ENCODE measurements at regions not wholly inside any gene's neighbourhood (a gene's known extent, or its start where the extent isn't known, plus 50 kb on each side); places are given as distances from the start of the nearest gene placed in this dataset.
"Not testable (repeated sequence)": the region's sequence is repeated elsewhere in the genome, so short reads cannot be mapped to it uniquely, and the experiment has no call there.

DNA sequence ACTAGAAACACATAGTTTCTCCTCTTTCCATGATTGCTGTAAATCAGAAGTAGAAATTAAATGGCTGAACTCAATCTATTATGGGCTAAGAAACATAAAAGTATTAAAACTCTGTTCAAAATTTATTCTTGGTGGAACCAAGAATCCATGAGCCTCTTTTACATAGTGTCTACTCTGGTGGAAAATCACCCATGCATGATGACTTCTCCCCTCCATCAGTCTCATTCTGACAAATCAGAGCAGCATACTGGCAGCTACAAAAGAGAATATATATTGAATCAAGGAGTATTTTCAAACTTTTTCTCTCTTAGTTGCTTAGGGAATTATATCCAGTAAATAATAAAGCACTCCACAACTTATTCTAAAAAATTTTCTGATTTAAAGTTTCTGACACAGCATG, 536.9 kb upstream of the CCDC54 start:
- ATAC-seq (replicated peaks in 1 of 4), result no peak
- H3K4me3 ChIP-seq (ENCODE audit: control insufficient read depth in 1 of 2, extremely low read depth in 1 of 2, low read length in 1 of 2), result no peak overlapping the region
- ChIA-PET CTCF (no interaction called here), POLR2A (no interaction called here)
- H3K27me3 ChIP-seq (replicated peaks in 1 of 2; ENCODE audit: control insufficient read depth in 2 of 2, extremely low read depth in 1 of 2, insufficient read depth in 2 of 2, low read length in 1 of 2), result no peaks in the 10 kb centered on the region
- no peak overlapping the region for H3K27ac Mint-ChIP-seq
- H3K4me1 ChIP-seq (ENCODE audit: control insufficient read depth in 1 of 2, extremely low read depth in 1 of 2, insufficient read depth in 2 of 2, low read length in 2 of 2), result no peaks in the 10 kb centered on the region
- no peaks in the 10 kb centered on the region for H3K36me3 ChIP-seq (ENCODE audit: control insufficient read depth in 2 of 2, extremely low read depth in 1 of 2, insufficient read depth in 1 of 2, low read length in 1 of 2)
- H3K9me3 Mint-ChIP-seq, result no peaks in the 10 kb centered on the region
- H3K27me3 Mint-ChIP-seq, result no peaks in the 10 kb centered on the region
- H3K27ac ChIP-seq (ENCODE audit: low read length), result no peak overlapping the region
- no peaks in the 10 kb centered on the region for H3K4me1 Mint-ChIP-seq
- H3K9me3 ChIP-seq, result no peaks in the 10 kb centered on the region
- H3K4me3 Mint-ChIP-seq, result no peak overlapping the region
- no peak for DNase-seq
- no peaks in the 10 kb centered on the region for H3K36me3 Mint-ChIP-seq

DNA sequence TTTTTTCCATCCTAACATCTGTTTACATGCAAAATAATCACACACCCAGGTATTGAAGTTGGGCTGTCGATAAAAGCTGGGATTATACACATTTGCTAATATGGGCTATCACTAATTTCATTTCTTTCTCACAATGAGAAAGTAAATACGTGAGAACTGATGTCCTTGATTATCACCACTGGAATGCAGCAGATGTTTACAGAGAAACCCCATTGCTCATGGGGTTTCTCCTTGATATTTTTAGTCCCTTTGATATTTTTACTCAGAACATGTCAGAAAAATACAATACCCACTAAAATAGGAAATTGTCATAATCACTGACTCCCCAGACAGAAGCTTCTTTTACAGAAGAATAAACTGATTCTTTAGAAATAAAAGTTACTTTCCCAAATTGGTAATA, 535.1 kb upstream of the CCDC54 start:
- H3K27ac Mint-ChIP-seq, result no peak overlapping the region
- no peaks in the 10 kb centered on the region for H3K4me1 Mint-ChIP-seq
- H3K36me3 ChIP-seq (ENCODE audit: control insufficient read depth in 2 of 2, extremely low read depth in 1 of 2, insufficient read depth in 1 of 2, low read length in 1 of 2), result no peaks in the 10 kb centered on the region
- no peak for DNase-seq
- no peak overlapping the region for H3K27ac ChIP-seq (ENCODE audit: low read length)
- ChIA-PET CTCF (no interaction called here), POLR2A (no interaction called here)
- H3K9me3 ChIP-seq, result no peaks in the 10 kb centered on the region
- no peak for ATAC-seq (replicated peaks in 1 of 4)
- H3K4me1 ChIP-seq (ENCODE audit: control insufficient read depth in 1 of 2, extremely low read depth in 1 of 2, insufficient read depth in 2 of 2, low read length in 2 of 2), result no peaks in the 10 kb centered on the region
- H3K9me3 Mint-ChIP-seq, result no peaks in the 10 kb centered on the region
- H3K27me3 ChIP-seq (replicated peaks in 1 of 2; ENCODE audit: control insufficient read depth in 2 of 2, extremely low read depth in 1 of 2, insufficient read depth in 2 of 2, low read length in 1 of 2), result no peaks in the 10 kb centered on the region
- no peak overlapping the region for H3K4me3 ChIP-seq (ENCODE audit: control insufficient read depth in 1 of 2, extremely low read depth in 1 of 2, low read length in 1 of 2)
- no peaks in the 10 kb centered on the region for H3K27me3 Mint-ChIP-seq
- WGBS (ENCODE audit: insufficient coverage), result no CpG with 5 or more reads among the region's 2 CpGs
- H3K4me3 Mint-ChIP-seq, result no peak overlapping the region
- no peaks in the 10 kb centered on the region for H3K36me3 Mint-ChIP-seq

DNA sequence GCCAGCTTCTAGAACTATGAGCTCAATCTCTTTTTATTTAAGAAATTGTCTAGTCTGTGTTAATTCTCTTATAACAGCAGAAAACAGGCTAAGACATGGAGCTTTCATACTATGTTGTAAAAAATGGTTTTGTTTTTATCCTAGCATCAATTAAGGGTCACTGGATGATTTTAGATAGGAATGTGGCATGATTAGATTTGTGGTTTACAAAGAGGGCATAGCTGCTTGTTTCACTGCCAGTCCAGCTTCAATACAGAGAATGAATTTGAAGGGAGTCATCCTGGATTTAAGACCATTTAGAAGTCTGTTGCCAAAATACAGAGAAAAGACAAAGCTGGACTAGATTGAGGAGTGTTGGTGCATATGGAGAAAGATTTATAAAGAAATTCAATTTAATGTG, 532.6 kb upstream of the CCDC54 start:
- Mint-ChIP-seq H3K4me3 (no peak overlapping the region), H3K27ac (no peak overlapping the region), H3K36me3 (no peaks in the 10 kb centered on the region), H3K27me3 (peaks cover 0 to 2% of the 10 kb centered on the region in 2 donors), H3K4me1 (no peaks in the 10 kb centered on the region), H3K9me3 (no peaks in the 10 kb centered on the region)
- H3K4me3 ChIP-seq (ENCODE audit: control insufficient read depth in 1 of 2, extremely low read depth in 1 of 2, low read length in 1 of 2), result no peak overlapping the region
- ATAC-seq (replicated peaks in 1 of 4) (no peak), DNase-seq (no peak)
- H3K27ac ChIP-seq (ENCODE audit: low read length), result no peak overlapping the region
- H3K27me3 ChIP-seq (replicated peaks in 1 of 2; ENCODE audit: control insufficient read depth in 2 of 2, extremely low read depth in 1 of 2, insufficient read depth in 2 of 2, low read length in 1 of 2), result no peaks in the 10 kb centered on the region
- ChIA-PET CTCF (no interaction called here), POLR2A (no interaction called here)
- H3K4me1 ChIP-seq (ENCODE audit: control insufficient read depth in 1 of 2, extremely low read depth in 1 of 2, insufficient read depth in 2 of 2, low read length in 2 of 2), result no peaks in the 10 kb centered on the region
- no peaks in the 10 kb centered on the region for H3K9me3 ChIP-seq
- no peaks in the 10 kb centered on the region for H3K36me3 ChIP-seq (ENCODE audit: control insufficient read depth in 2 of 2, extremely low read depth in 1 of 2, insufficient read depth in 1 of 2, low read length in 1 of 2)

DNA sequence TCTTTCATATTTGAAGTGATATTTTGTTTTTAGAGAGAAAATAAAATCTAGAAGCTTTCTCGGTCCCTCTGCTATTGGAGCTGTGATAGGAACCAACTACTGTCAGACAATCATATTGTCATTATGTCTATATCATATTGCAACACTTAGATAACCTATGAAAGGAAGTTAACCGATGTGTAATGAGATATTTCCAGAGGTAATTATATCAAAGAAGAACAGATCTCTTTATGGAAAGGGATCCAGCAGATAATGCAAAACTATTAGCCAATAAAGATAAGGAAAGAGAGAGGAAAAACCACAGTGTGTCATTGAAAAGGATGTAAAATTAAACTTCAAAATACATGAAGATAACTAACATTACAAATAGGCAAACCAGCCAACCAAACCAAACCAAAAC, 529.1 kb upstream of the CCDC54 start:
- DNase-seq (no peak), ATAC-seq (replicated peaks in 1 of 4) (no peak)
- Mint-ChIP-seq H3K4me1 (no peaks in the 10 kb centered on the region), H3K27ac (no peak overlapping the region), H3K36me3 (no peaks in the 10 kb centered on the region), H3K9me3 (no peaks in the 10 kb centered on the region), H3K4me3 (no peak overlapping the region), H3K27me3 (peaks cover 0 to 2% of the 10 kb centered on the region in 2 donors)
- Histone ChIP-seq H3K4me1 (ENCODE audit: control insufficient read depth in 1 of 2, extremely low read depth in 1 of 2, insufficient read depth in 2 of 2, low read length in 2 of 2) (no peaks in the 10 kb centered on the region), H3K4me3 (ENCODE audit: control insufficient read depth in 1 of 2, extremely low read depth in 1 of 2, low read length in 1 of 2) (no peak overlapping the region), H3K27ac (ENCODE audit: low read length) (no peak overlapping the region), H3K36me3 (ENCODE audit: control insufficient read depth in 2 of 2, extremely low read depth in 1 of 2, insufficient read depth in 1 of 2, low read length in 1 of 2) (no peaks in the 10 kb centered on the region), H3K9me3 (no peaks in the 10 kb centered on the region), H3K27me3 (replicated peaks in 1 of 2; ENCODE audit: control insufficient read depth in 2 of 2, extremely low read depth in 1 of 2, insufficient read depth in 2 of 2, low read length in 1 of 2) (no peaks in the 10 kb centered on the region)
- ChIA-PET CTCF (no interaction called here), POLR2A (no interaction called here)
- no CpG with 5 or more reads among the region's 2 CpGs for WGBS (ENCODE audit: insufficient coverage)

DNA sequence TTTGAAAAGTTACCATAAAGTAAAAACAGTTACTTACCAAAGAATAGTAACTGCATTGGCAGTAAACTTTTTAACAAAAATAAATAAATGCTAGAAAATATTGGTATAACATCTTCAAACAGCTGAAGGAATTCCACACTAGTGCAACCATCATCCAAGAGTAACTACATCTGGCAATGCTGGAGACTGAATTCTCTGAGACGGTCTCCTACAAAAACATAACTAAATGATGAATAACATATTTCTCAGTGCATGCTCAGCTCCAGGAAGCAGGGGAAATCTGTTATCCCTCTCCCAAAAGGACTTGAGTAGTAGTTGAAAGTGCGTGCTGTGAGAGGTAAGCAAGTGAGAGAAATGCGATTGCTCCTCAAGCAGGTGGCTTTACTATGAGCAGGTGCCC, 526.8 kb upstream of the CCDC54 start:
- Histone ChIP-seq H3K36me3 (ENCODE audit: control insufficient read depth in 2 of 2, extremely low read depth in 1 of 2, insufficient read depth in 1 of 2, low read length in 1 of 2) (no peaks in the 10 kb centered on the region), H3K27ac (ENCODE audit: low read length) (no peak overlapping the region), H3K27me3 (replicated peaks in 1 of 2; ENCODE audit: control insufficient read depth in 2 of 2, extremely low read depth in 1 of 2, insufficient read depth in 2 of 2, low read length in 1 of 2) (no peaks in the 10 kb centered on the region), H3K9me3 (no peaks in the 10 kb centered on the region), H3K4me3 (ENCODE audit: control insufficient read depth in 1 of 2, extremely low read depth in 1 of 2, low read length in 1 of 2) (no peak overlapping the region), H3K4me1 (ENCODE audit: control insufficient read depth in 1 of 2, extremely low read depth in 1 of 2, insufficient read depth in 2 of 2, low read length in 2 of 2) (no peaks in the 10 kb centered on the region)
- DNase-seq (no peak), ATAC-seq (replicated peaks in 1 of 4) (no peak)
- peaks cover 0 to 2% of the 10 kb centered on the region in 2 donors for H3K27me3 Mint-ChIP-seq
- H3K36me3 Mint-ChIP-seq, result no peaks in the 10 kb centered on the region
- H3K27ac Mint-ChIP-seq, result no peak overlapping the region
- no CpG with 5 or more reads among the region's 3 CpGs for WGBS (ENCODE audit: insufficient coverage)
- CTCF ChIA-PET, result no interaction called here
- no peak overlapping the region for H3K4me3 Mint-ChIP-seq
- peaks cover 0 to 5% (median 0%) of the 10 kb centered on the region in 3 donors for H3K9me3 Mint-ChIP-seq
- no peaks in the 10 kb centered on the region for H3K4me1 Mint-ChIP-seq
- POLR2A ChIA-PET, result no interaction called here

DNA sequence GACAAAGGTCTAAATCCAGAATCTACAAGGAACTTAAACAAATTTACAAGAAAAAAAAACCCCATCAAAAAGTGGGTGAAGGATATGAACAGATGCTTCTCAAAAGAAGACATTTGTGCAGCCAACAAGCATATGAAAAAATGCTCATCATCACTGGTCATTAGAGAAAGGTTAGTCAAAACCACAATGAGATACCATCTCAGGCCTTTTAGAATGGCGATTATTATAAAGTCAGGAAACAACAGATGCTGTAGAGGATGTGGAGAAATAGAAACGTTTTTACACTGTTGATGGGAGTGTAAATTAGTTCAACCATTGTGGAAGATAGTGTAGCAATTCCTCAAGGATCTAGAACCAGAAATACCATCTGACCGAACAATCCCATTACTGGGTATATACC, 518.9 kb upstream of the CCDC54 start:
- H3K4me1 Mint-ChIP-seq; H3K36me3 Mint-ChIP-seq; H3K27me3 ChIP-seq (replicated peaks in 1 of 2; ENCODE audit: control insufficient read depth in 2 of 2, extremely low read depth in 1 of 2, insufficient read depth in 2 of 2, low read length in 1 of 2); H3K27ac ChIP-seq (ENCODE audit: low read length); DNase-seq; POLR2A ChIA-PET; H3K4me1 ChIP-seq (ENCODE audit: control insufficient read depth in 1 of 2, extremely low read depth in 1 of 2, insufficient read depth in 2 of 2, low read length in 2 of 2); H3K27me3 Mint-ChIP-seq; H3K36me3 ChIP-seq (ENCODE audit: control insufficient read depth in 2 of 2, extremely low read depth in 1 of 2, insufficient read depth in 1 of 2, low read length in 1 of 2); H3K9me3 ChIP-seq; H3K9me3 Mint-ChIP-seq; CTCF ChIA-PET; ATAC-seq (replicated peaks in 1 of 4); H3K4me3 ChIP-seq (ENCODE audit: control insufficient read depth in 1 of 2, extremely low read depth in 1 of 2, low read length in 1 of 2); H3K27ac Mint-ChIP-seq; H3K4me3 Mint-ChIP-seq: not testable (repeated sequence)
- WGBS (ENCODE audit: insufficient coverage), result no CpG with 5 or more reads among the region's 3 CpGs

DNA sequence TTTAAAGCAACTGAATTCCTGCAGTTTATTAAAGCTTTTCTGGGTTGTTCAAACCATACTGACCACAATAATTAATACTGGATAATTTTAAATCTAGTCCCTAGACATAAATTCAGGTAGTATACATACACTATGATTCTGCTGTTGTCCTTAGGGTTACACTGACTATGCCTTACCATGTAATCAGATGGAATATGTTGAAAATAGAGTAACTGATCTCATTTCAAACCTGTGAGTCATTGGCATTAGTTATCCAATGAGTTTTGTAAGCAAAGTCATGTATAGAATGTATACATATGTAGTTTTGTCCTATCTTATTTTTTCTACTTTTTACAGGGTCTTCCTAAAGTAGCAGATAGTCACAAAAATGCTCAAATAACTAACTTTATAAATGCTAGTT, 517.1 kb upstream of the CCDC54 start:
- H3K9me3 ChIP-seq, result no peaks in the 10 kb centered on the region
- POLR2A ChIA-PET, result no interaction called here

More for the DNA sequence above, 517.1 kb upstream of the CCDC54 start:
- Mint-ChIP-seq H3K4me3 (no peak overlapping the region), H3K27ac (no peak overlapping the region), H3K27me3 (no peaks in the 10 kb centered on the region), H3K4me1 (no peaks in the 10 kb centered on the region), H3K9me3 (peaks cover 0 to 10% (median 6%) of the 10 kb centered on the region in 3 donors), H3K36me3 (no peaks in the 10 kb centered on the region)
- Histone ChIP-seq H3K4me3 (ENCODE audit: control insufficient read depth in 1 of 2, extremely low read depth in 1 of 2, low read length in 1 of 2) (no peak overlapping the region), H3K4me1 (ENCODE audit: control insufficient read depth in 1 of 2, extremely low read depth in 1 of 2, insufficient read depth in 2 of 2, low read length in 2 of 2) (no peaks in the 10 kb centered on the region), H3K36me3 (ENCODE audit: control insufficient read depth in 2 of 2, extremely low read depth in 1 of 2, insufficient read depth in 1 of 2, low read length in 1 of 2) (no peaks in the 10 kb centered on the region), H3K27me3 (replicated peaks in 1 of 2; ENCODE audit: control insufficient read depth in 2 of 2, extremely low read depth in 1 of 2, insufficient read depth in 2 of 2, low read length in 1 of 2) (no peaks in the 10 kb centered on the region), H3K27ac (ENCODE audit: low read length) (no peak overlapping the region)
- ATAC-seq (replicated peaks in 1 of 4) (no peak), DNase-seq (no peak)
- CTCF ChIA-PET, result no interaction called here
